GM19438 (cell line): ENCODE measurements at regions not wholly inside any gene's neighbourhood (a gene's known extent, or its start where the extent isn't known, plus 50 kb on each side); places are given as distances from the start of the nearest gene placed in this dataset.
"Not testable (repeated sequence)": the region's sequence is repeated elsewhere in the genome, so short reads cannot be mapped to it uniquely, and the experiment has no call there.

Experiments used
- ATAC-seq: cut with Tn5 transposase; IDR thresholded peaks from one replicate; pipeline ENCODE4 v1.9.1; 2021; ENCODE audit warnings: low read depth; ENCODE audit not compliant: unreplicated experiment

DNA sequence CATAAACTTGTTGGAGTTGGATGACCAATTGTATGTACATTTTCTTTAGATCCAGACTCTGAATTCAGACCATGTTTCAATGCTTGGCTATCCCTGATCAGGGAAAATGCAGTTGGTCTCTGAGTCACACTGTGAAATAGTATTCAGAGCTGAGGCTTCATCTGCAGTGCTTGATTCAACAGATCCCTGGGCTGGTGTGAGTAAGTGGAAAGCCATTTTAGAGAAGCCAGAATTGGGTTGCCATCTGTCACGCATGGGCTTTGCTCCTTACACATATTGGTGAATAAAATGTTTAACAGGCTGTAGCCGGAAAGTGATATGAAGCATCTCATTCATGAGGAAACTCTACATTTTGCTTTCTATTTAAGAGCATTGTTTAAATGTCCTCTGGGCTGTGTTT lies 50.0 kb upstream of the ACYP2 start:
- no peak for ATAC-seq

DNA sequence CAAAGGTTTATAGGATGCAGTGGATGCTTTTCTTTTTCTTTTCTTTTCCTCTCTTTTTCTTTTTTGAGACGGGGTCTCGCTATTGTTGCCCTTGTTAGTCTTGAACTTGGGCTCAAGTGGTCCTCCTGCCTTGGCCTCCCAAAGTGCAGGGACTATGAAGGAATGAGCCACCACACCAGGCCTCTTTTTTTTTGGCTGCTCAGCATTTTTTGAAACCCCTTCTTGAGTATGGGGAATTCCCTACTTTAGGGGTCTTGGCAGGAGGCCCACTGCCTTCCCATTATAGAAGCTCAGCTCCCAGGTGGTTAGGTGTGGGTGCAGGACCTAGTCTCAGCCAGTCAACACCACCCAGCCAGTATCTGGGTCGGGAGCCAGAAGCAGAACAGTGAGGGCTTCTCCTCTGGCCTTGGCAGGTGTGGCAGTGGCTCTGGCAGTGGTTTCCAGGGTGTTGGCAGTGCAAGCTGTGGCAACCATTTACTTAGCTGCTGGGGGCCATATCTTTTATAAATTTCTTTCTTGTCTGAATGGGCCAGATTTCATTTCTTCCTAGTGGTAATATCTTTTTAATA lies 51.4 kb upstream of the ACYP2 start:
- no peak for ATAC-seq

DNA sequence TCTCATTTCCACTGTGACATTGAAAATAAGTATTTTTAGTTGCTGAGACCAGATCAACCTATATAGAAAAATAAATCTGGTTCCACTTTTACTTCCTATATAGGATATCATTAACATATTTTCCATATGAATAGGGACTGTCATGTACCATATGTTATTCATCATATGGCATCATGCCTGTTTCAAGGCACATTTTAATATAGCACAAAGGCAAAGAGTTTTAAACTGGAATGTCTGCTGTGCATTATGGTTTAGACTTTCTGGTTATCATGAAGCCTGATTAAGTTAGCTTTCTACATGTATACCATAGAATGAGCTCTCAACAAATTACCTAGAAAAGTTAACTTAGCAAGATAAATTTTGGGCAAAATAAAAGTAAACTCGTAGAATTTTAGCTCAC lies 53.0 kb upstream of the ACYP2 start:
- no peak for ATAC-seq

DNA sequence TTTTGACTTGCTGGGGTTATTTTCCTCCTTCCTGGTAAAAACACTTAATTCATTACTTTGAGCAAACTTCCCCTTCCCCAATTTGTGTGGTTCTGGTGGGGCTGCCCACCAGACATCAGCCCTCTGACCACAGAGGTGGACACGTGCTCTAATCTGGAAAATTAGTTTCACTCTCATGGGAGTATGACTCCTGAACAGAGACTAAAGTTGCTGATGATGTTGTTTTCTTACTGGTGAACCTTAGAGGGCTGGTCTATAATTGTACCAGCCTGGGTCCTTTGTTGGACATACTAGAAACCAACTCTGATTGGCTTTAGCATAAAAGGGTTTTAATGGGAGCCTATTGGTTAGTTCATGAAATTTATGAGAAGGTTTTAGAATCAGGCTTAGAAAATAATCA lies 54.1 kb upstream of the ACYP2 start:
- no peak for ATAC-seq

DNA sequence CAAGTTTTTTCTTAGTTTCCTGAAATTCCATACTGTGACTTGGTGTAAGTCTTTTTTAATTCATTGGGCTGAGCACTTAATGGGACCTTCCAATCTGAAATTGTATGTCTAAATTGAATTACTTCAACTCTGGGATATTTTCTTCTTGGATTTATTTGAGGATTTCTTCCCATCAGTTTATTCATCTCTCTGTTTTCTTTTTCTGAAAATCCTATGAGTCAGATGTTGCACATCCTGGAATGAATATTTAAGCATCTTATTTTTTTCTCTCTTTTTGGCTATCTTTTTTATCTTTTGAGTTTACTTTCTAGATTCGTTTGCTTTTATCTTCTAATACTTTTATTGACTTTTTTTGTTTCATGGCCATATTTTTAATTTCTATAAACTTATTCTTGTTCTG lies 55.4 kb upstream of the ACYP2 start:
- no peak for ATAC-seq

DNA sequence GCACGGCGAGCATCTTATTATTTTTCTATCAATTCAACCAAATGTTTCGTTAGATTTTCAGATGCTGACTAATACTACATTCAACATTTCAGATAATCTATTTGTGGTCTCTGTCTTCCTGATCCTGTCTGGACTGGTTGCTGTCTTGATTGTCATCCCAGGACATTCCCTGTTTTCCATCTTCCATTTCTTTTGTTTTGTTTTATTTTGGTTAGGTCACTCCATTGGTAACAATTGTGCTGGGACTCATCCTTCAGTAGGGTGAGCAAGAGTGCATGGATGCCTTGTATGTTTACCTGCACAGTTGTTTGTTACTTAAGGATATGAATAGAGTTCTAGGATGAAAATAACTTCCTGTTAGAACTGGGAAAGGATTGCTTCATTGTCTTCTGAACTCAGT lies 55.9 kb upstream of the ACYP2 start:
- no peak for ATAC-seq

DNA sequence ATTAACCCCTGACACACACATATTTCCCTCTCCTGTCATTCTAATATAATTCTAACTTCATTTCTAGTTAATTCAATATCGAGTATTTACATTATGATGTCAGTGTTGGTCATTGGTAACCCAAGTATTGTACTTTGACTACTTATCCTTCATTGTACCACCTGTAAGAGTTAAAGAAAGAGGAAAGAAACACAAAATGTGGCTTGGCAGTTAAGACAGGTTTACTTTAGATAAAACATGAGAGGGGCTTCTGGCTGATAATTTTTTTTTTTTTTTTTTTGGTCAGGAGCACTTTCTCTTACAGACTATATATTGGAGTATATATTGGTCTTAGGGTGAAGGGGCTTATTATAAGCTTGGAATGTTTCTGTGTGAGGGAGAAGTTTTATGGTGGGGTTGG lies 57.0 kb upstream of the ACYP2 start:
- ATAC-seq, result no peak

DNA sequence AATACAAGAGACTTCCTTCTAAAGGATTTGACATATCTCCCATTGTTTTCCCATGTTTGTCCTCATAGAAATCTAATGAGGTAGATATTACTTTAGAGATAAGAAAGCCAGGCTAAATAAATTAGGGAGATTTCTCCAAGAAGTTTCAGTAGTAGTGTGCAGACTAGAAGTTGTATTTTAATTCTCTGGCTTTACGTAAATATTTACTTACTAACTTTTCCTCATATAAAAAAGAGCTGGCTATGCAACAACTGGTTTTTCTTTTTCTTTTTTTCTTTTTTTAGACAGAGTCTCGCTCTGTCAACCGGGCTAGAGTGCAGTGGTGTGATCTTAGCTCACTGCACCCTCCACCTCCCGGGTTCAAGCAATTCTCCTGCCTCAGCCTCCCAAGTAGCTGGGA lies 60.6 kb upstream of the ACYP2 start:
- no peak for ATAC-seq

DNA sequence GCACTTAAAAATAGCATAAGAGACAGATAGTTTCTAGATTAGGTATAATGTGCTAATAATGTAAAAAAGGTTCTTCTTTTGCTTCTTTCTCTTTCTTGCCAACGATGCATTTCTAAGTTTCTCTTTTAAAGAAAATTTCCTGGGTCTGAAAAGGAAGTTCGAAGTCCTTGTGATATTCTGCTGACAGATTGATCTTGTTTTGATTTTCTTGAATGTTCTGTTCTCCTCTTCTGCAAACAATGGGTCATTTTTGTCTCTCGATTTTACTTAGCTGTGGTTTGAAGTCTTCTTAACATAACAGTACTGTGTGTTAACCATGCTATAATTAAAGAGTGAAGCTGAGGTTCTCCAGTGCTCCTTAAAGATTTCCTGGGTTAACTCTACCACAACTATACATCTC lies 61.1 kb upstream of the ACYP2 start:
- peak; percentile 63 for ATAC-seq

DNA sequence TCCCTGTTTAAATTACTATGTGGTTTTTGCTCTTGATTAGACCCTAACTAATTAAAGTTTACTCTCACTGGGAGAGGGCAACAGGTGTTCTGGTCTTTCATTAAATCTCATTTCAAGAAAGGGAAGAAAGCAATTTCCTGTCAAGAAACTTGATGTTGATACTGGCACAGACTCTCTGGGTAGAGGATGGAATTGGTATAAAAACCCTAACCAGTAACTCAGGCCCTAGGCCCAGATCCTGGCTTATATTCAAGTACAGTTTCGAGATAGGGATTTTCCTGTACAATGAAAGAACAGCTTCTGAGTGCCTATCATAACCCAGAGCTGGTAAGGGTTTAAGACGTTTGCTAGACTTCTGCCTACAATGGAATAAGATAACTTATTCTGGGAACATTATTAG lies 61.6 kb upstream of the ACYP2 start:
- ATAC-seq, result peak; percentile 36

DNA sequence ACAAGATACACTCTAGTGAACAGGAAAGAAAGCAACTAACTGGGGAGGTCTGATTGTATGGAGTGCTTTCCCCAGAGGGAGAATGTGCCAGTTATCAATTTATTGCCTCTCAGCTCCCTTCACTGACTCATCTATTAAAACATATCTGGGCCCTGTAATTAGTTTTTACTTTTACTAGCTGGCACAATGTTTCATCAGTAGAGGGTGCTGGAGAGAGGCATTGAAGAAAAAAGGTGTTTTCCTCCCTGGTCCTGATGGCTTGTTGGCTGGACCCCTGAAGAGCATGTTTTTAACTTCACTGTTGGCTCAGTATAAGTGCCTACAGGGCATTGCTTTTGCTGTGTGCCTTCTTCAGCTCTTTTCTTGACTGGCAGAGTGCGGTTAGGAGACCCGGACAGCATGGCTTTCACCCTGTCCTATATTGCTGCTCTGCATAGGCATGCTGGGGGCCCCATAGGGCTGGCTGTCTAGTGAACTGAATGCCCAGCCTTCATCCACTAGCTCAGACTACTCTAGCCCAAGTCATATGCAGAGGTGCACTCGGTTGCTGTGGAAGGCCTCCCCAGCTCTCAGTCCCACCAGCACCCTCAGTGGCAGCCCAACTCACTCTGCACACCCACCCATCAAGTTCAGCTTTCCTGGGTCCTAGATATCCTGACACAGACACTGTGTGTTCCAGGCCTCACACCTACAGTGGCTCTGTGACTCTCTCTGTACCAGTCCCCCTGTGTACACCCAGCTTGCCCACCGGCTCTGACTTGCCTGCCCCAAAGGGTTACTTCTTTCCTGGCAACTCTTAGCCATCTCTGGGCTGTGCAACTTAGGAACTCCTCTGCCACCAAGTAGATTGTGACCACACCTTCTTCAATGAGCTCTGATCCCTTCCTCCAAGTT lies 62.3 kb upstream of the ACYP2 start:
- ATAC-seq, result peak; percentile 25

DNA sequence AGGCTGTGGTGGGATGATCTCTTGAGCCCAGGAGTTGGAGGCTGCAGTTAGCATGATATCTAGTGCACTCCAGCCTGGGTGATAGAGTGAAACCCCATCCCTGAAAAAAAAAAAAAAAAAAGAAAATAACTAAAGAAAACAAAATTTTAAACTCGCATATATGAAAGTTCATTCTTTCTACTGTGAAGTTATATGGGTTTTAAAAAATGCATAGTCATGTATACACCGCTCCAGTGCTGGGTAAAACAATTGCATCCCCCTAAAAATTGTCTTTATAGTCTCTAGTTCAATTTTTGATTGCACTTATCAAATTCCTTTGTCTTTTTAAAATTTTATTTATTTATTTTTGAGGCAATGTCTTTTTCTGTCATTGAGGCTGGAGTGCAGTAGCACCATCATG lies 65.0 kb upstream of the ACYP2 start:
- ATAC-seq, result no peak

DNA sequence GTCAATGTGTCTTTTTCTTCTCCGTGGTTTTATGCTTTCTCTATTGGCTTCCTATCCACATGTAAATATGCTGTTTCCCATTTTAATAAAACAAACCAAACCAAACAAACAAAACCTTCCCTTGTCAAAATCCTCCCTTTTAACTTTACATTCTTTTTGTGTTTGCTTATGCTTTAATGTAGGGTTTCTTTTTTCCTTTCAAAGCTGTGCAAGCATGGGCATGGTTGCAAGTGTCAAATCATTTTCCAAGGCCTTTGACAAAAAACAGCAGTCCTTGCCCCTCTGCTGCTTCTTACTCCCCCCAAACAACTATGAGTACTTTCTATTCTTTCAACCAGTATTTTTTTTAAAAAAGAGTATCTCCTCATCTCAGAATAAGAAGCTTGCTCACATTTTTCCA lies 66.0 kb upstream of the ACYP2 start:
- no peak for ATAC-seq

DNA sequence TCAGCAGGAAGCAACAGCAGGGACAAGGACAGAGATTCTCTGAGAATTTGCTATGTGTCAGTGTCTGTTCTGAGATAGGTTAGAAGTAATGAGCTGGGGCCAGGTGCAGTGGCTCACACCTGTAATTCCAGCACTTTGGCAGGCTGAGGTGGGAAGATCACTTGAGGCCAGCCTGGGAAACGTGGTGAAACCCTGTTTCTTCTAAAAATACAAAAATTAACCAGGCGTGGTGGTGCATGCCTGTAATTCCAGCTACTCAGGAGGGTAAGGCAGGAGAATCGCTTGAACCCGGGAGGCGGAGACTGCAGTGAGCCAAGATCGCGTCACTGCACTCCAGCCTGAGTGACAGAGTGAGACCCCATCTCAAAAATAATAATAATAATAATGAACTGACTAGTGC lies 66.5 kb upstream of the ACYP2 start:
- not testable (repeated sequence) for ATAC-seq

DNA sequence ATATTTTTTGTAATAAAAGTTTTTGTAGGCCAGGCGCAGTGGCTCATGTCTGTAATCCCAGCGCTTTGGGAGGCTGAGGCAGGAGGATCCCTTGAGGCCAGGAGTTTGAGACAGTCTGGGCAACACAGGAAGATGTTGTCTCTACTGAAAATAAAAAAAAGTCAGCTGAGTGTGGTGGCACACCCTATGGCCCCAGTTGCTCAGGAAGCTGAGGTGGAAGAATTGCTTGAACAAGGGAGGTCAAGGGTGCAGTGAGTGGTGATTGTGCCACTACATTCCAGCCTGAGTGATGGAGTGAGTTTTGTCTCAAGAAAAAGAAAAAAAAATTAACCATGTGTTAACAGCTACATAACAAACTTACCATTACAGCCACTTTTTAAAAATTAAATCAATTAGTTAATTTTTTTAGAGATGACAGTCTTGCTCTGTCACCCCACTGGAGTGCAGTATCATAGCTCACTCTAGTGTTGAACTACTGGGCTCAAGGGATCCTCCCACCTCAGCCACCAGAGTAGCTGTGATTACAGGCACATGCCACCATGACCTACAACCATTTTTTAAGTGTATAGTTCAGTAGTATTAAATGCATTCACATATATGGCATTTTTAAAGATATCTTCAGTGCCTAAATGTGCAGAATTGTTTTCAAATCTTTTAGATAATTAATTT lies 67.2 kb upstream of the ACYP2 start:
- no peak for ATAC-seq

DNA sequence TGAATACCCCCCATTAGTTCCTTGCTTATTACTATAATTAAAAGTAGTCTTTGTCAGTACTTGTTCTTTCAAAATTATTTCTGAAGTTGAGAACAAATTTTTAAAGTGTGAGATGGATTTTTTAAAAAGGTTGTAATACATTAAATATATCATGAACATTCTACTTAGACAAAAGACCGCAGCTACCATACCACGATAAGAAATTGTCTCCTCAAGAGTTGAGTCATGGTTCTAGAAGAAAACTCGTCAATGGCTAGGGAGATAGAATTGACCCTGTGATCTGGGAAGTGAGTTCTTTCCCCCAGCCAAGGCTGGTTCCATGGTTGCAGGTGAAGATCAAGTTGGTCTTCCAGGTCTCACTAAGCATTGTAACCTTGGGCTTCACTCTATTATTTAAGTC lies 67.8 kb upstream of the ACYP2 start:
- ATAC-seq, result no peak

DNA sequence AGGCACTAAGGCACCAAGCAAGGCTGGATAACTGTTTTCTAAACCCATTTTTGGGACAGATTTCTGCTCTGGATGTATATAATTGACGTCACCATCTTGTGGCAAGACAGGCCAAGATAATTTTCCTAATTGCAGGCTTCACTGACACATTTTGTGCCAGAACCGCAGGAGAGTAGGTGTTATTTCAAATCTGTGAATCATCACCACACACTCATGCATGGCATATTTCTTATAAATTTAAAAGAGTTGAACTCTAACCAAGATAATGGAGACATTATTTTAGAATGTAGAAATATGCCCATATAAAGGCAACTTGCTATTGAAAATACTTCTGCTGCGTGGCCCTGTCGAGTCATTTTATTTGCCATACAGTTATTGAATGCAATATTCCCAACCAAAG lies 68.3 kb upstream of the ACYP2 start:
- ATAC-seq, result no peak

DNA sequence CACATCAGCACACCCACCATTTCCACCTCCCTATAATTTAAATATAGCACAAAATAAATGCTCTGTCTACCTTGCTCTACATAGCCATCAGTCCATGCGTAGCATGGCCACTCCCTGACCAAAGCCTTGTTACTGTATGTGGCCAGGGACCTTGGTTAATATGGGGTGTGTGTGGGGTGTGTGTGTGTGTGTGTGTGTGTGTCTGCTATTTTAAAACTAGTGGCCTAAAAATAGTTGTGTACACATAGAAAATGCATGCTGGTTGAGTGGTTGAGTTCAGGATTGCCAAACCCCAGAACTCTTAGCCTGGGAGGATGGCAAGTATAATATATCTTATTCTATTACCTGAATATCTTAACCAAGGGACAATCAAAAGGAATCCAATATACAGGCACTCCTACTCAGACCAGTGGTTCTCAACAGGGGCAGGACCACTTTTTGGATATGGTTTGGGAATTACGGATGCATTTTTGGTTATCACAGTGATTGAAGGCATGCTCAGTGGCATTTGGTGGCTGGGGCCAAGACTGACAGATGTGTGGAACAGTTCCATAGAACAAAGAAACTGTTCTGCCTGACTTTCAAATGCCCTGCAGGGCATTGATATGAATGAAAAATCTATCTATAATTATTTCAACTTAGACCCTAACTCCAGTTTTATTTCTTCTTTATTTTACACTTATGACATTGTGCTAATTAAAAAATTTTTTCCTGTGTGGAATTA lies 72.3 kb upstream of the PSME4 start:
- no peak for ATAC-seq

DNA sequence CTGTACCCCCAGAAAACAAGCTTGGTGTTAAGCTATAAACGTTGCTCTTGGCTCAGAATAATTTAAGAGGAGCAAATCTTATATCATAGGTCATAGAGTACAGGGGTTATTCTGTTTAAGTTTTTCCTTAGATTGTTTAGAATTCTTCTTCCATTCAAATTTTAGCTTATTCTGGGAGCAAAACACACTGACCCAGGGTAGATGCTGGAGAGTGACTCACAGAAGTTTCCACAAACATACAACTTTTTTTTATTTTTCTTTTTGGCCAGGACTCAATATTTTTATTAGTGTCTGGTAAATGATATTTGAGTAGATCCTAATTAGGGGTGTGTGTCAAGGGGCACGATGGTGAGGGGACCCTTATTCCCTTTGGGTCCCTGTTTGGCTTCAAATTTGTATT lies 71.5 kb upstream of the PSME4 start:
- no peak for ATAC-seq

DNA sequence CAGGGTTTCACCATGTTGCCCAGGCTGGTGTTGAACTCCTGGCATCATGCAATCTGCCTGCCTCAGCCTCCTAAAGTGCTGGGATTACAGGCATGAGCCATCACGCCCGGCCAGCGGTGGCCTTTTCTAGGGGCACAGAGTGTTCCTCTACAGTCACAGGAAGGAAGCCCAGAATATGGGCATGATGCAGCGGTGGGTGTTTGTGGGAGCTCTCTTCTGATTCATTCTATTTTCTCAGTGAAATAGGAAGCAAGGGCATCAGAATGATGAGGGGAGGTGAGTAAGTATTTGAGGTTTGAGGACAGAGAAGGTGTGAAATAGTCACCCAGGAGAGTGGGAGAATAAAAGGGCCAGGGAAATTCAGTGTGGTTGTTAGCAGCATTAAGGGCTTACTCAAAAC lies 70.3 kb upstream of the PSME4 start:
- no peak for ATAC-seq

DNA sequence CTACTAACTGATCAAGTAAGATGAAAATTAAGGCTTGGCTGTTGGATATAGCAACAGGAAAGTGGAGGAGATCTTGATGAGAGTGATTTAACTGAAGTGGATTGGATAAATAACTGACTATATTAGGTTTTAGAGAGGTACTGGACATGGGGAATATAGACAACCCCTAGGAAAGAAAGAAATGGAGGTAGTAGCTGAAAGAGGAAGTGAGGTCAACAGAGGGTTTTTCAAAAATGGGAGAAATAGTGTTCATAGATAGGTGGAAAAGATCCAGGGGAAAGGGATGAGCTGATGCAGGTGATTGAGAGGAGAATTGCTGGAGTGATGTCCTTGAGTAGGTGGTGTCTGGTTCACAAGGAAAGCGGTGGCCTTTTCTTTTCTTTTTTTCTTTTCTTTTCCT lies 69.9 kb upstream of the PSME4 start:
- no peak for ATAC-seq
